Non-pigmented ciliary epithelial cell (primary cell): ENCODE measurements at regions not wholly inside any gene's neighbourhood (a gene's known extent, or its start where the extent isn't known, plus 50 kb on each side); places are given as distances from the start of the nearest gene placed in this dataset.

ENCODE experiments used
- DNase-seq: peaks from one replicate; pipeline ENCODE4 v3.0.0-alpha.2; 2010; ENCODE audit warnings: low read depth

- no peak for DNase-seq
Measured at GRCh38 chr1:73644198-73644597, 553.8 kb downstream of the LRRIQ3 start.

GRCh38 chr1:73639494-73639893 lies 558.5 kb downstream of the LRRIQ3 start:
- DNase-seq, result no peak

- DNase-seq, result no peak
Measured at GRCh38 chr1:73637264-73637663, 560.7 kb downstream of the LRRIQ3 start.

GRCh38 chr1:73635021-73635420 lies 563.0 kb downstream of the LRRIQ3 start:
- DNase-seq, result no peak

DNA sequence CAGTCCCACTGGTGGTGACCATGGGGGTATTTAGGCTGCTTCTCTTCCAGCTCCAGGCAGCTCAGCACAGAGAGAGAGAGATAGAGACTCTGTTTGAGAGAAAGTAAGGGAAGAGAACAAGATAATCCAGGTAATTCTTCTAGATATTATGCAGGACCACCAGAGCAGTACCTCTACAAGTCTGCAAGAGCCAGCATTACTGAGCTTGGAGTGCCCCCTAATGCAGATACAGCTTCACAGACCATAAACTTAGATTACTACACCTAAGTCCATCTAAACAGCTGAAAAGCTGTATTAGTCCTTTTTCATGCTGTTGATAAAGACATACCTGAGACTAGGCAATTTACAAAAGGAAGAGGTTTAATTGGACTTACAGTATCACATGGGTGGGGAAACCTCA lies 570.3 kb downstream of the LRRIQ3 start:
- no peak for DNase-seq

DNA sequence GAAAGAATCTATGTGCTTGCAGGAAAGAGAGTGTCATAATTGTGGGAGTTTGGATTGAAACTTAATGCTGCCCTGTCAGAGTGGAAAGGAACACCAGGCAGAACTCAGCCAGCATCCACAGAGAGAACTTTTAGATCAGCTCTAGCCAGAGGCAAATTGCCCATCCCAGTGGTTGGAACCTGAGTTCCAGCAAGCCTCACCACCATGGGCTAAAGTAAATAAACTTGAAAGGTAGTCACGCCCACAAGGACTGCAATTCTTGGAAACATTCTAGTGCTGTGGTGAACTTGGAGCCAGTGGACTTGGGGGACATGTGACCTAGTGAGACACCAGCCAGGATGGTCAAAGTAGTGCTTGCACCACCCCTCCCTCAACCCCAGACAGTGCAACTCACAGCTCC lies 571.6 kb downstream of the LRRIQ3 start:
- DNase-seq, result no peak

GRCh38 chr1:73623946-73624345 lies 574.0 kb downstream of the LRRIQ3 start:
- DNase-seq, result no peak

DNA sequence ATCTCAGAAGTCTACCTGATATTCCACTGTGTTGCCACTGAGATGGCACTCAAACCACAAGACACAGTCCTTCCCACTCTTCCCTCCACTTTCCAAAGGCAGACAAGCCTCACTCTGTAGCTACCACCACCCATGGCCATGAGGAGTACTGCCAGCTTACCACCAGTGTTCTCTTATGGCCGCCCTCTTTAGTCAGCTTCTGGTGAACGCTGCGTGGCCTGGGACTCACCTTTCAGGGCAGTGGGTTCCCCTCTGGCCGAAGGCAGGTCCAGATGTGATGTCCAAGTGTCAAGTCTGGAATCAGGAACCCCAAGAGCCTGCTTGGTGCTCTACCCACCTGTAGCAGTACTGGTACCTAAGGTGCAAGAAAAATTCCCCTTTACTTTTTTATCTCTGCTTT lies 580.8 kb downstream of the LRRIQ3 start:
- no peak for DNase-seq

GRCh38 chr1:73611681-73612080 lies 586.3 kb downstream of the LRRIQ3 start:
- DNase-seq, result no peak

GRCh38 chr1:73604739-73605138 lies 593.2 kb downstream of the LRRIQ3 start:
- DNase-seq, result no peak

DNA sequence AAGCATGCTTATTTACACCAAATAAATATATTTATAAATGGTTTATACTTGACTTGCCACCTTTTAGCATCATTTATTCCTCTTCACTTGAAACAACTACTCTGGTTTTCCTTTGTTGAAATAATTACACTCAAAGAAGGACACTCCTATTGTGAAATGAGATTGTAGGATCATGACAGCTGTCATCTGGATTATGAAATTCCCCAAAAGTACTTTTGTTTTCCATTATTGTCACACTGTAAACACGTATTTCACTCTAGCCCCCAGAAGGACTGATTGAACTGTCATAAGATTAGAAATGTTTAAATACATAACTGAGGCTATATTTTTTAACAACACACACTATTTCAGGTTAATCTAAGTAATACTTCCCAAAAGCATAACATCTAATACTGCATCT lies 593.8 kb downstream of the LRRIQ3 start:
- DNase-seq, result no peak

- no peak for DNase-seq
Measured at GRCh38 chr1:73593804-73594203, 604.2 kb downstream of the LRRIQ3 start.

- peak; percentile 45 for DNase-seq
Measured at GRCh38 chr1:73593364-73593763, 604.6 kb downstream of the LRRIQ3 start.

- no peak for DNase-seq
Measured at GRCh38 chr1:73587080-73587479, 610.9 kb downstream of the LRRIQ3 start.

GRCh38 chr1:73577206-73577605 lies 620.8 kb downstream of the LRRIQ3 start:
- no peak for DNase-seq

DNA sequence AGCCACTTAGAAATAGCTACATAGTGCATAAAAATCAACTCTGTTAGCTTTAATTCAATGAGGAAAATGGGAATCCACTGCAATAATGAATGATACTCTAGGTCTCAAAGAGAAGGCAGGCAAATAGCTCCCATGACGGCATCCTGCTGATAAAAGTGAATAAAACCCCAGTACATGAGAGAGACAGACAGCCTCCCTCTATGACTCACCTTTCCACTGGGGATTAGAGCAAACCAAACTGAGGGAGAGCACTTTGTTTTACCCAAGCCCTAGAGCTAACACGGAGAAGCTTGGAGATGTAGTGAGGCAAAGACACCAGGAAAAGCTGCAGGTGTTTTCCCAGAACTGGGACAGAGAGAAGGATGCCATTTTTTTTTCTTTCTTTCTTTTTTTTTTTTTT lies 621.9 kb downstream of the LRRIQ3 start:
- no peak for DNase-seq

GRCh38 chr1:73564294-73564693 lies 633.7 kb downstream of the LRRIQ3 start:
- no peak for DNase-seq

GRCh38 chr1:73556270-73556669 lies 641.7 kb downstream of the LRRIQ3 start:
- DNase-seq, result no peak

- no peak for DNase-seq
Measured at GRCh38 chr1:73537400-73537799, 660.6 kb downstream of the LRRIQ3 start.

- DNase-seq, result no peak
Measured at GRCh38 chr1:73517603-73518191, 680.3 kb downstream of the LRRIQ3 start.

DNA sequence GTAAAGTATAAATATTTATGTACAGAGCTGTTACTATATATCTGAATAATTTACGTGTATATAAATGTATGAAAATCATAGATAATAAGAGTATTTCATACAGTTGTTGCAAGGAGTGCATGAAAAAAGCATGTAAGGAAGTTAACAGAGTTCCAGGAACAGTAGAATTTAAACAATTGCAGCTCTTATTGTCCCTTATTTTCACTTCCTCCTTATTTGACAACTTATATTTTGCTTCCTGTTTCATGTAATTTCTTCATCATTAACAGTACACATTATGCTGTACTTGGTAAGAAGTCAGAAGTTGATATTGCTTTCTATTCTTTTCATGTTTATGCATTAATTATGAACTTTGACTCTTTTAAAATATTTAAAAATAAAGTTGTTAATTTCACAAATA lies 681.5 kb downstream of the LRRIQ3 start:
- DNase-seq, result no peak

- no peak for DNase-seq
Measured at GRCh38 chr1:73511038-73511437, 686.9 kb downstream of the LRRIQ3 start.

- DNase-seq, result no peak
Measured at GRCh38 chr1:73500154-73500553, 697.8 kb downstream of the LRRIQ3 start.

GRCh38 chr1:73499671-73500070 lies 698.3 kb downstream of the LRRIQ3 start:
- DNase-seq, result no peak

GRCh38 chr1:73491621-73492020 lies 706.4 kb downstream of the LRRIQ3 start:
- no peak for DNase-seq
